Aorta (tissue), 5 donors: ENCODE measurements at regions not wholly inside any gene's neighbourhood (a gene's known extent, or its start where the extent isn't known, plus 50 kb on each side); places are given as distances from the start of the nearest gene placed in this dataset.
"Not testable (repeated sequence)": the region's sequence is repeated elsewhere in the genome, so short reads cannot be mapped to it uniquely, and the experiment has no call there.

Experiments used
- ATAC-seq: fragments of 200-7000 bp; cut with Tn5 transposase; one replicate; pipeline ENCODE4 v1.9.1; 2022; ENCODE audit warnings: moderate library complexity; ENCODE audit not compliant: low FRiP score
- DNase-seq, 2 donors: peaks; one replicate each; pipeline ENCODE4 v3.0.0-alpha.2; 2020
- H3K27ac ChIP-seq, 2 donors: one replicate each; pipeline ENCODE4 v1.5.1; 2013; ENCODE audit warnings: low read length in 2 of 2, mild to moderate bottlenecking in 2 of 2, moderate library complexity in 2 of 2, control low read depth in 1 of 2, inconsistent platforms in 1 of 2, low read depth in 1 of 2
- H3K27me3 ChIP-seq, 2 donors: one replicate each; pipeline ENCODE4 v1.6.1; 2013; ENCODE audit warnings: control low read depth in 1 of 2, low read length in 1 of 2, mild to moderate bottlenecking in 1 of 2, moderate library complexity in 1 of 2; ENCODE audit not compliant: insufficient read depth in 2 of 2, control insufficient read depth in 1 of 2
- H3K36me3 ChIP-seq, 2 donors: one replicate each; pipeline ENCODE4 v1.6.1; 2013; ENCODE audit warnings: control low read depth in 1 of 2, low read length in 1 of 2, mild to moderate bottlenecking in 1 of 2; ENCODE audit not compliant: insufficient read depth in 2 of 2, control insufficient read depth in 1 of 2
- H3K4me1 ChIP-seq, 2 donors: one replicate each; pipeline ENCODE4 v1.6.1; 2013; ENCODE audit warnings: low read length in 2 of 2, control low read depth in 1 of 2, mild to moderate bottlenecking in 1 of 2, moderate library complexity in 1 of 2; ENCODE audit not compliant: insufficient read depth in 2 of 2, control insufficient read depth in 1 of 2
- H3K4me3 ChIP-seq, 2 donors: one replicate each; pipeline ENCODE4 v1.5.1; 2013; ENCODE audit warnings: low read length in 2 of 2, control low read depth in 1 of 2, mild to moderate bottlenecking in 1 of 2
- H3K9me3 ChIP-seq: one replicate; pipeline ENCODE4 v1.6.1; 2013; ENCODE audit warnings: mild to moderate bottlenecking, low read length; ENCODE audit not compliant: control insufficient read depth
- WGBS, 2 donors: extraction: QIAGEN DNeasy Blood & Tissue Kit; methylation state at CpG; one replicate each; pipeline ENCODE4 v1.1.7; 2013; 5-methylcytosine and 5-hydroxymethylcytosine counted together
- intact Hi-C, 2 donors: fragments of 100-400 bp; cut with DNase I; formaldehyde crosslinking; loops; one replicate each; pipeline versions ENCODE4 v1.14.2 to v1.15.0; 2022
- donor health status: healthy with polysubstance abuse.
- donor health status: Bipolar disorder and iron deficiency.
- donor health status: DM: no; HTN: no; CAD: no.
- donor health status: DM: no; HTN: no; CAD: no.
- donor health status: DM: yes; HTN: yes; CAD: no.

DNA sequence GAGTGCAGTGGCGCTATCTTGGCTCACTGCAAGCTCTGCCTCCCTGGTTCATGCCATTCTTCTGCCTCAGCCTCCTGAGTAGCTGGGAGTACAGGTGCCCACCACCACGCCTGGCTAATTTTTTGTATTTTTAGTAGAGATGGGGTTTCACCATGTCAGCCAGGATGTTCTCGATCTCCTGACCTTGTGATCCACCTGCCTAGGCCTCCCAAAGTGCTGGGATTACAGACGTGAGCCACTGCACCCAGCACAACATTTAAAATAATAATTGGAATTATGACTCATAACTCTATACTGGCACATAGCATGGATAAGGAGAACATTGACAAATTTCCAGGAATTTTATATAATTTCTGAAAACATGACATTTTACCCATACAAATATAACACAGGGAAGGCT, 54.2 kb downstream of the DBET start:
- H3K4me3 ChIP-seq, intact Hi-C loops, H3K27me3 ChIP-seq, H3K27ac ChIP-seq, H3K9me3 ChIP-seq, H3K4me1 ChIP-seq, ATAC-seq, H3K36me3 ChIP-seq: not testable (repeated sequence)
- 29 to 41% methylated on average over 3 of the region's 4 CpGs for WGBS, 2 donors
- peak in 1 of 2 donors; percentile 32 for DNase-seq

DNA sequence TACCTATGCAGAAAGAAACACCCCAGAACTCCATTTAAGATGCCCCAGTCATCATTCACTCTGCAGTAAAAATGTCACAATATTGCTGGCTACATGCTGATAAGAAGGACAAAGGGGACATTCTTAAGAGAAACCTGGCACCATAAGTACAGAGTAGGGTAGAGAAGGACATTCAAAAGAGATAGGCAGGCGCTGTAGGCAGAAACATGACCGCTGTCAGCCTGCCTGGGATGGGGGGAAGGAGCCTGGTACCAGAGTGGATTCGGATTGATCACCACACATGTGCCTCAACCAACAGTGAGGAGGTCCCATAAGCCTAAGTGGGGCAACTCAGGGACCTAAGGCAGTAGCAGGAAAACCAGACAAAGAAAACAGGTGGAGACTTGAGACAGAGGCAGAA, 54.1 kb upstream of the DUX4 start:
- H3K9me3 ChIP-seq, intact Hi-C loops, H3K27ac ChIP-seq, H3K27me3 ChIP-seq, H3K36me3 ChIP-seq, H3K4me3 ChIP-seq, H3K4me1 ChIP-seq, DNase-seq: not testable (repeated sequence)
- peak; percentile 67 for ATAC-seq
- 48 to 62% methylated on average over 3 of the region's 3 CpGs for WGBS, 2 donors

GRCh38 chr4:190120111-190120514, 53.5 kb upstream of the DUX4 start:
- ATAC-seq, H3K4me1 ChIP-seq, H3K27me3 ChIP-seq, intact Hi-C loops, H3K4me3 ChIP-seq, H3K27ac ChIP-seq, H3K9me3 ChIP-seq, H3K36me3 ChIP-seq, DNase-seq: not testable (repeated sequence)
- 60 to 65% methylated on average over 4 to 10 of the region's 15 CpGs for WGBS, 2 donors

GRCh38 chr4:190120537-190121001, 53.0 kb upstream of the DUX4 start:
- WGBS, 2 donors, result 78 to 81% methylated on average over 10 to 28 of the region's 37 CpGs
- H3K27me3 ChIP-seq, H3K36me3 ChIP-seq, H3K9me3 ChIP-seq, H3K4me1 ChIP-seq, intact Hi-C loops, H3K27ac ChIP-seq, H3K4me3 ChIP-seq: not testable (repeated sequence)
- ATAC-seq (peak; percentile 63), DNase-seq (peak in 1 of 2 donors; percentile 68)

DNA sequence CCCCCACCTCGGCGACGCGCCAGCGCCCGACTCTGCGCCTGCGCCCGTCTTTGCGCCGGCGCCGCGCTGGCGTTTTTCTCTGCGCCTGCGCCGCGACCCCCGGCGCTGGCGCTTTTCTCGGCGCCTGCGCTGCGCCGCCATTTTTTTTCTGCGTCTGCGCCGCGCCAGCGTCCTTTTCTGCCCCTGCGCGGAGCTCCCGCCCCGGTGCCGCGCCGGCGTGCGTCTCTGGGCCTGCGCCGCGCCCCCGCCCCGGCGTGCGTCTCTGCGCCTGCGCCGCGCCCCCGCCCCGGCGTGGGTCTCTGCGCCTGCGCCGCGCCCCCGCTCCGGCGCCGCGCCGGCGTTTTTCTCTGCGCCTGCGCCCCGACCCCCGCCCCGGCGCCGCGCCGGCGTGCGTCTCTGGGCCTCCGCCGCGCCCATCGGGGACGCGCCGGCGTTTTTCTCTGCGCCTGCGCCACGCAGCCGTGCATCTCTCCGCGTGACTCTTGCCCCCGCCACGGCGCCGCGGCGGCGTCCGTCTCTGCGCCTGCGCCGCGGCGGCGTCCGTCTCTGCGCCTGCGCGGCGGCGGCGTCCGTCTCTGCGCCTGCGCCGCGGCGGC, 52.4 kb upstream of the DUX4 start:
- H3K4me3 ChIP-seq, H3K27ac ChIP-seq, H3K4me1 ChIP-seq, intact Hi-C loops, H3K27me3 ChIP-seq, H3K36me3 ChIP-seq, H3K9me3 ChIP-seq, ATAC-seq: not testable (repeated sequence)
- 72 to 77% methylated on average over 52 to 105 of the region's 118 CpGs for WGBS, 2 donors
- peak in 1 of 2 donors; percentile 69 for DNase-seq

- Histone ChIP-seq H3K9me3 (no peaks in the 10 kb centered on the region), H3K4me3 (no peak overlapping the region), H3K27ac (no peak overlapping the region), H3K36me3 (no peaks in the 10 kb centered on the region), H3K27me3 (no peaks in the 10 kb centered on the region), H3K4me1 (no peaks in the 10 kb centered on the region)
- 65 to 76% methylated on average over 64 to 70 of the region's 70 CpGs for WGBS, 2 donors
- intact Hi-C loops, result no loop called here
- DNase-seq (no peak), ATAC-seq (peak; percentile 59)
Observed at GRCh38 chr4:190121759-190122158, 51.8 kb upstream of the DUX4 start.

- DNase-seq, result peak in 1 of 2 donors; percentile 80
- WGBS, 2 donors, result 76 to 82% methylated on average over 22 to 28 of the region's 29 CpGs
- intact Hi-C loops, H3K9me3 ChIP-seq, H3K4me3 ChIP-seq, H3K4me1 ChIP-seq, H3K27ac ChIP-seq, H3K36me3 ChIP-seq, H3K27me3 ChIP-seq: not testable (repeated sequence)
- peak; percentile 38 for ATAC-seq
Observed at GRCh38 chr4:190122161-190123142, 51.1 kb upstream of the DUX4 start.
